OCI-LY7 (cell line): ENCODE measurements at regions not wholly inside any gene's neighbourhood (a gene's known extent, or its start where the extent isn't known, plus 50 kb on each side); places are given as distances from the start of the nearest gene placed in this dataset.

ENCODE experiments used
- BruUV-seq: library from RNA; stranded (reverse); fragments of 400-500 nt; replicated peaks from 2 replicates; lab custom pipeline; 2021; lab: Mats Ljungman, UMichigan
- CTCF ChIA-PET: fragments of 300-600 bp; sonication (Branson Sonifier 250); formaldehyde crosslinking; loops from one replicate; lab custom pipeline; 2022; ENCODE audit warnings: antibody characterized with exemption; ENCODE audit not compliant: unreplicated experiment; lab: Charles Lee
- POLR2A ChIA-PET: fragments of 300-600 bp; sonication (Branson Sonifier 250); formaldehyde crosslinking; loops from one replicate; lab custom pipeline; 2022; ENCODE audit warnings: antibody characterized with exemption; lab: Charles Lee
- DNase-seq: peaks from one replicate; pipeline ENCODE4 v3.0.0-alpha.2; 2015; ENCODE audit warnings: low spot score
- H2AFZ ChIP-seq: fragments of 200-600 bp; sonication (generic), shearing (Covaris generic); 2 replicates; pipeline ENCODE4 v1.6.1; 2014; ENCODE audit warnings: mild to moderate bottlenecking, antibody characterized with exemption, low read length, moderate library complexity
- H3K27ac ChIP-seq: fragments of 200-600 bp; sonication (generic); 2 replicates; pipeline ENCODE4 v1.5.1; 2014; ENCODE audit warnings: mixed run types, low read depth, mild to moderate bottlenecking, moderate library complexity, low read length, inconsistent platforms; ENCODE audit not compliant: poor library complexity, severe bottlenecking
- H3K36me3 ChIP-seq: fragments of 200-600 bp; sonication (generic); 2 replicates; pipeline ENCODE4 v1.6.1; 2014; ENCODE audit warnings: mild to moderate bottlenecking, antibody characterized with exemption, low read length, moderate library complexity, mixed read lengths; ENCODE audit not compliant: insufficient read depth
- H3K4me1 ChIP-seq: fragments of 200-600 bp; sonication (generic); 2 replicates; pipeline ENCODE4 v1.5.1; 2014; ENCODE audit warnings: mild to moderate bottlenecking, low read length; ENCODE audit not compliant: insufficient read depth, poor library complexity, severe bottlenecking
- H3K4me2 ChIP-seq: fragments of 200-600 bp; sonication (generic); 2 replicates; pipeline ENCODE4 v1.6.1; 2014; ENCODE audit warnings: mild to moderate bottlenecking, low read length
- H3K4me3 ChIP-seq: fragments of 200-600 bp; sonication (generic); 2 replicates; pipeline ENCODE4 v1.5.1; 2014; ENCODE audit warnings: mild to moderate bottlenecking, low read depth, low read length; ENCODE audit not compliant: poor library complexity, severe bottlenecking
- H3K79me2 ChIP-seq: fragments of 200-600 bp; sonication (generic); 2 replicates; pipeline ENCODE4 v1.6.1; 2016; ENCODE audit warnings: low read depth, mild to moderate bottlenecking, low read length, moderate library complexity, mixed read lengths; ENCODE audit not compliant: insufficient read depth
- H3K9me2 ChIP-seq: fragments of 200-600 bp; sonication (generic); 2 replicates; pipeline ENCODE4 v1.6.1; 2016; ENCODE audit warnings: mild to moderate bottlenecking, low read length, mixed read lengths; ENCODE audit not compliant: insufficient read depth
- H3K9me3 ChIP-seq: fragments of 200-600 bp; sonication (generic); 2 replicates; pipeline ENCODE4 v1.6.1; 2014; ENCODE audit warnings: mild to moderate bottlenecking, mixed run types, low read length, mixed read lengths
- H4K20me1 ChIP-seq: fragments of 200-600 bp; sonication (generic); 2 replicates; pipeline ENCODE4 v1.6.1; 2014; ENCODE audit warnings: mild to moderate bottlenecking, antibody characterized with exemption, low read length, moderate library complexity, mixed read lengths; ENCODE audit not compliant: insufficient read depth
- EZH2phosphoT487 ChIP-seq: fragments of 200-600 bp; sonication (generic); IDR thresholded peaks from 2 replicates; pipeline ENCODE4 v1.6.1; 2018; ENCODE audit warnings: low read depth, borderline replicate concordance, mild to moderate bottlenecking, mixed run types, antibody characterized with exemption, low read length, moderate library complexity, mixed read lengths
- intact Hi-C: fragments of 100-400 bp; cut with micrococcal nuclease; formaldehyde crosslinking; loops from one replicate; pipeline ENCODE4 v1.10.0; 2022; ENCODE audit not compliant: unreplicated experiment
- TF ChIP-seq, protein P1 (sequence below): fragments of 200-600 bp; sonication (generic); conservative IDR thresholded peaks from 2 replicates; pipeline ENCODE4 v1.5.1; 2014; ENCODE audit warnings: mild to moderate bottlenecking, antibody characterized with exemption, low read length, moderate library complexity, mixed read lengths

DNA sequence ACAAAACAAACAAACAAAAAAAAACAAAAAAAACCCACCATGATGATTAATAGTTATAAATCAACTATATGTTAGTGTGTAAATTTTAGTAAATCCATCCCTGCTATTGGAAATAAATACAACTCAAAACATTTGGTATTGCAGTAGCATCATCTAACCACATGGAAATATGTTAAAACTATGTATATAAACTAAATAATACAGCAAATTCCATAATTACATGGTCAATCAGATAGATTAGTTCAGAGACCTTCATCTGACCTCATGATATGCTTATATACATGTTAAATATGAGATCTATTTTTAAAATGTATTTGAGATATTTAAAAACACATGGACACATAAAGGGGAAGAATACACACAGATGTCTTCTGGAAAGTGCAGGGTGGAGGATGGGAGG is 384.2 kb downstream of the TMX3 start:
- Histone ChIP-seq H3K79me2 (no peaks in the 10 kb centered on the region), H3K27ac (no peak overlapping the region), H3K36me3 (no peaks in the 10 kb centered on the region), H3K9me2 (no peaks in the 10 kb centered on the region), H2AFZ (no peak overlapping the region), H3K9me3 (no peaks in the 10 kb centered on the region), H4K20me1 (no peaks in the 10 kb centered on the region), H3K4me3 (no peak overlapping the region), H3K4me1 (no peaks in the 10 kb centered on the region), H3K4me2 (no peak overlapping the region)
- no TSS peak for BruUV-seq
- DNase-seq = no peak
- TF ChIP-seq, protein P1, sequence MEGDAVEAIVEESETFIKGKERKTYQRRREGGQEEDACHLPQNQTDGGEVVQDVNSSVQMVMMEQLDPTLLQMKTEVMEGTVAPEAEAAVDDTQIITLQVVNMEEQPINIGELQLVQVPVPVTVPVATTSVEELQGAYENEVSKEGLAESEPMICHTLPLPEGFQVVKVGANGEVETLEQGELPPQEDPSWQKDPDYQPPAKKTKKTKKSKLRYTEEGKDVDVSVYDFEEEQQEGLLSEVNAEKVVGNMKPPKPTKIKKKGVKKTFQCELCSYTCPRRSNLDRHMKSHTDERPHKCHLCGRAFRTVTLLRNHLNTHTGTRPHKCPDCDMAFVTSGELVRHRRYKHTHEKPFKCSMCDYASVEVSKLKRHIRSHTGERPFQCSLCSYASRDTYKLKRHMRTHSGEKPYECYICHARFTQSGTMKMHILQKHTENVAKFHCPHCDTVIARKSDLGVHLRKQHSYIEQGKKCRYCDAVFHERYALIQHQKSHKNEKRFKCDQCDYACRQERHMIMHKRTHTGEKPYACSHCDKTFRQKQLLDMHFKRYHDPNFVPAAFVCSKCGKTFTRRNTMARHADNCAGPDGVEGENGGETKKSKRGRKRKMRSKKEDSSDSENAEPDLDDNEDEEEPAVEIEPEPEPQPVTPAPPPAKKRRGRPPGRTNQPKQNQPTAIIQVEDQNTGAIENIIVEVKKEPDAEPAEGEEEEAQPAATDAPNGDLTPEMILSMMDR = no peak
- no peak for TF ChIP-seq EZH2phosphoT487
- intact Hi-C loops = no loop called here
- POLR2A ChIA-PET = no interaction called here
- CTCF ChIA-PET = no interaction called here

DNA sequence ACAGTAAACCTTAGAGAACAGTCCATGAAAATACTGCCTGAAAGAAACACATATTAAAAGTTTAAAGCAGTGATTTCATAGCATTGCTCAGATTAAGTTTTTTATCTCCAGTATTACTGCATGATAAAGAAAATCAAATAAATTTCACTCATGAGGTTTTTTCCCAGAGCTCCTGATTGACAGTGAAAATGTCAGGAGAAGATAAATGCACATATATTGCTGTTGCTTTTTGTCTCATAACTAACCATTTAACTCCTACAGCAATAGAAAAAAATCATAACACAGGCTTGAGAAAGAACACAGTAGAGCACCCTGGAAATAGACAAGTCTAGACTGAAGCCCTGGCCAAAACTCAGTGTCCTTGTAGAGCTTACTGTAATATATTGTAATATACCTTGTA is 391.0 kb downstream of the TMX3 start:
- POLR2A ChIA-PET = no interaction called here
- H3K36me3 ChIP-seq = no peaks in the 10 kb centered on the region
- no peaks in the 10 kb centered on the region for H3K79me2 ChIP-seq
- no peak overlapping the region for H3K4me3 ChIP-seq
- no peak overlapping the region for H2AFZ ChIP-seq
- no peaks in the 10 kb centered on the region for H4K20me1 ChIP-seq
- no peak overlapping the region for H3K4me2 ChIP-seq
- DNase-seq = no peak
- no peaks in the 10 kb centered on the region for H3K9me2 ChIP-seq
- no peaks in the 10 kb centered on the region for H3K4me1 ChIP-seq
- BruUV-seq = no TSS peak
- intact Hi-C loops = no loop called here
- no peak overlapping the region for H3K27ac ChIP-seq
- TF ChIP-seq EZH2phosphoT487 = no peak
- TF ChIP-seq, protein P1 = no peak
- CTCF ChIA-PET = no interaction called here
- H3K9me3 ChIP-seq = no peaks in the 10 kb centered on the region

GRCh38 chr18:68316636-68317035 is 398.3 kb downstream of the TMX3 start:
- Histone ChIP-seq H2AFZ (no peak overlapping the region), H4K20me1 (no peaks in the 10 kb centered on the region), H3K4me3 (no peak overlapping the region), H3K9me2 (no peaks in the 10 kb centered on the region), H3K9me3 (no peaks in the 10 kb centered on the region), H3K4me2 (no peak overlapping the region), H3K4me1 (no peaks in the 10 kb centered on the region), H3K79me2 (no peaks in the 10 kb centered on the region), H3K27ac (no peak overlapping the region), H3K36me3 (no peaks in the 10 kb centered on the region)
- CTCF ChIA-PET = no interaction called here
- intact Hi-C loops = no loop called here
- no TSS peak for BruUV-seq
- no peak for TF ChIP-seq EZH2phosphoT487
- TF ChIP-seq, protein P1 = no peak
- POLR2A ChIA-PET = no interaction called here
- no peak for DNase-seq
